Caco-2 (cell line): ENCODE measurements at regions not wholly inside any gene's neighbourhood (a gene's known extent, or its start where the extent isn't known, plus 50 kb on each side); places are given as distances from the start of the nearest gene placed in this dataset.

Source experiments
- BruUV-seq: library from RNA; stranded (reverse); fragments of 400-500 nt; replicated peaks from 2 replicates; lab custom pipeline; 2021; lab: Mats Ljungman, UMichigan
- CTCF ChIA-PET: fragments of 300-600 bp; sonication (Branson Sonifier 250); formaldehyde crosslinking; loops from one replicate; lab custom pipeline; 2022; ENCODE audit warnings: antibody characterized with exemption; lab: Charles Lee
- POLR2A ChIA-PET: fragments of 300-600 bp; sonication (Branson Sonifier 250); formaldehyde crosslinking; loops from one replicate; lab custom pipeline; 2022; ENCODE audit warnings: antibody characterized with exemption; lab: Charles Lee
- DNase-seq, 2 experiments: peaks; one replicate each; pipeline versions ENCODE4 v3.0.0 to v3.0.0-alpha.2; 2020 to 2022
- H3K27me3 ChIP-seq: replicated peaks from 2 replicates; pipeline ENCODE4 v1.6.0; 2011; ENCODE audit warnings: low read length; ENCODE audit not compliant: control insufficient read depth, insufficient read depth
- H3K36me3 ChIP-seq: 2 replicates; pipeline ENCODE4 v1.5.1; 2011; ENCODE audit warnings: low read length; ENCODE audit not compliant: control insufficient read depth, insufficient read depth
- H3K4me1 ChIP-seq: fragments of 250-450 bp; sonication (Bioruptor Pico); 2 replicates; pipeline ENCODE4 v1.5.1; 2020; ENCODE audit warnings: mild to moderate bottlenecking
- H3K4me3 ChIP-seq: 2 replicates; pipeline ENCODE4 v1.5.1; 2011; ENCODE audit warnings: low read depth, mild to moderate bottlenecking, control low read depth, low read length
- H3K9me3 ChIP-seq: fragments of 250-450 bp; sonication (Bioruptor Pico); 2 replicates; pipeline ENCODE4 v1.5.1; 2020; ENCODE audit warnings: mild to moderate bottlenecking, moderate library complexity
- H3K27ac Mint-ChIP-seq: one replicate; pipeline ENCODE4 v1.8.0; 2022; ENCODE audit warnings: mixed read lengths; ENCODE audit not compliant: unreplicated experiment
- H3K27me3 Mint-ChIP-seq: one replicate; pipeline ENCODE4 v1.8.0; 2022; ENCODE audit warnings: mixed read lengths; ENCODE audit not compliant: insufficient read depth, unreplicated experiment
- H3K36me3 Mint-ChIP-seq: one replicate; pipeline ENCODE4 v1.8.0; 2022; ENCODE audit warnings: mild to moderate bottlenecking, mixed read lengths; ENCODE audit not compliant: insufficient read depth, unreplicated experiment
- H3K4me1 Mint-ChIP-seq: one replicate; pipeline ENCODE4 v1.8.0; 2022; ENCODE audit warnings: low read depth, mixed read lengths; ENCODE audit not compliant: unreplicated experiment
- H3K4me3 Mint-ChIP-seq: one replicate; pipeline ENCODE4 v1.8.0; 2022; ENCODE audit warnings: mild to moderate bottlenecking, moderate library complexity, mixed read lengths; ENCODE audit not compliant: unreplicated experiment
- H3K9me3 Mint-ChIP-seq: one replicate; pipeline ENCODE4 v1.8.0; 2022; ENCODE audit warnings: mixed read lengths; ENCODE audit not compliant: unreplicated experiment
- CTCF ChIP-seq, 2 experiments: fragments of 200-600 bp in 1 of 2; IDR thresholded peaks; 1 replicate in 1 of 2; 2 replicates in 1 of 2; pipeline versions ENCODE4 v1.5.1 to v1.8.0; 2011 to 2022; ENCODE audit warnings: antibody characterized with exemption in 1 of 2, control low read depth in 1 of 2, inconsistent platforms in 1 of 2, low read depth in 1 of 2, low read length in 1 of 2, mild to moderate bottlenecking in 1 of 2, moderate library complexity in 1 of 2; ENCODE audit not compliant: insufficient read depth in 1 of 2, severe bottlenecking in 1 of 2, unreplicated experiment in 1 of 2
- intact Hi-C: fragments of 100-400 bp; cut with micrococcal nuclease; formaldehyde crosslinking; loops from one replicate; pipeline ENCODE4 v1.10.0; 2022; ENCODE audit not compliant: unreplicated experiment

GRCh38 chr5:107067395-107067794 lies 603.3 kb downstream of the EFNA5 start:
- POLR2A ChIA-PET = no interaction called here

GRCh38 chr5:107063511-107063910 lies 607.2 kb downstream of the EFNA5 start:
- no peak overlapping the region for H3K4me3 Mint-ChIP-seq

More at GRCh38 chr5:107067395-107067794, 603.3 kb downstream of the EFNA5 start:
- H3K36me3 Mint-ChIP-seq = no peaks in the 10 kb centered on the region
- CTCF ChIA-PET = no interaction called here
- intact Hi-C loops = no loop called here
- no peaks in the 10 kb centered on the region for H3K9me3 Mint-ChIP-seq
- BruUV-seq = no TSS peak
- DNase-seq = no peak
- H3K4me1 Mint-ChIP-seq = peaks cover 12% of the 10 kb centered on the region
- Histone ChIP-seq H3K27me3 (no peaks in the 10 kb centered on the region), H3K9me3 (no peaks in the 10 kb centered on the region), H3K36me3 (no peaks in the 10 kb centered on the region), H3K4me3 (no peak overlapping the region), H3K4me1 (no peaks in the 10 kb centered on the region)
- TF ChIP-seq CTCF (IDR thresholded peaks at IDR 0.05; ENCODE audit: insufficient read depth in 1 of 2, low read depth in 1 of 2, low read length in 1 of 2, severe bottlenecking in 1 of 2, unreplicated experiment in 1 of 2) = no peak
- no peak overlapping the region for H3K4me3 Mint-ChIP-seq
- H3K27me3 Mint-ChIP-seq = peaks cover 6% of the 10 kb centered on the region
- H3K27ac Mint-ChIP-seq = no peak overlapping the region

GRCh38 chr5:107058803-107059202 lies 611.9 kb downstream of the EFNA5 start:
- BruUV-seq = no TSS peak
- H3K27me3 Mint-ChIP-seq = no peaks in the 10 kb centered on the region
- peaks cover 9% of the 10 kb centered on the region for H3K4me1 Mint-ChIP-seq
- no peak for TF ChIP-seq CTCF (IDR thresholded peaks at IDR 0.05; ENCODE audit: insufficient read depth in 1 of 2, low read depth in 1 of 2, low read length in 1 of 2, severe bottlenecking in 1 of 2, unreplicated experiment in 1 of 2)
- Histone ChIP-seq H3K27me3 (no peaks in the 10 kb centered on the region), H3K4me1 (no peaks in the 10 kb centered on the region), H3K36me3 (no peaks in the 10 kb centered on the region), H3K4me3 (no peak overlapping the region), H3K9me3 (no peaks in the 10 kb centered on the region)
- no peak overlapping the region for H3K4me3 Mint-ChIP-seq
- ChIA-PET CTCF (no interaction called here), POLR2A (no interaction called here)
- no peaks in the 10 kb centered on the region for H3K9me3 Mint-ChIP-seq
- intact Hi-C loops = no loop called here
- DNase-seq = no peak
- H3K36me3 Mint-ChIP-seq = no peaks in the 10 kb centered on the region
- H3K27ac Mint-ChIP-seq = no peak overlapping the region

More at GRCh38 chr5:107063511-107063910, 607.2 kb downstream of the EFNA5 start:
- Mint-ChIP-seq H3K4me1 (peaks cover 9% of the 10 kb centered on the region), H3K36me3 (no peaks in the 10 kb centered on the region), H3K9me3 (no peaks in the 10 kb centered on the region), H3K27ac (no peak overlapping the region), H3K27me3 (peaks cover 6% of the 10 kb centered on the region)
- ChIA-PET POLR2A (no interaction called here), CTCF (no interaction called here)
- Histone ChIP-seq H3K4me3 (no peak overlapping the region), H3K9me3 (no peaks in the 10 kb centered on the region), H3K27me3 (no peaks in the 10 kb centered on the region), H3K36me3 (no peaks in the 10 kb centered on the region), H3K4me1 (no peaks in the 10 kb centered on the region)
- DNase-seq = no peak
- BruUV-seq = no TSS peak
- TF ChIP-seq CTCF (IDR thresholded peaks at IDR 0.05; ENCODE audit: insufficient read depth in 1 of 2, low read depth in 1 of 2, low read length in 1 of 2, severe bottlenecking in 1 of 2, unreplicated experiment in 1 of 2) = no peak
- intact Hi-C loops = no loop called here
